ENCODE measurements at regions not wholly inside any gene's neighbourhood (a gene's known extent, or its start where the extent isn't known, plus 50 kb on each side); places are given as distances from the start of the nearest gene placed in this dataset.

- no peaks in the 10 kb centered on the region for H3K36me3 Mint-ChIP-seq
- TF ChIP-seq CTCF (conservative IDR thresholded peaks at IDR 0.05) = peak; percentile 82
- H3K9me3 Mint-ChIP-seq = peaks cover 8% of the 10 kb centered on the region
- no peaks in the 10 kb centered on the region for H3K27me3 Mint-ChIP-seq
- H3K4me1 Mint-ChIP-seq (ENCODE audit: unreplicated experiment) = no peaks in the 10 kb centered on the region
- no peak overlapping the region for H3K27ac Mint-ChIP-seq
- no peak overlapping the region for H3K4me3 Mint-ChIP-seq
- no peak for DNase-seq (ENCODE audit: extremely low spot score, unreplicated experiment)
These were observed 466.5 kb downstream of the METTL4 start for GRCh38 chr18:2104620-2105462.

DNA sequence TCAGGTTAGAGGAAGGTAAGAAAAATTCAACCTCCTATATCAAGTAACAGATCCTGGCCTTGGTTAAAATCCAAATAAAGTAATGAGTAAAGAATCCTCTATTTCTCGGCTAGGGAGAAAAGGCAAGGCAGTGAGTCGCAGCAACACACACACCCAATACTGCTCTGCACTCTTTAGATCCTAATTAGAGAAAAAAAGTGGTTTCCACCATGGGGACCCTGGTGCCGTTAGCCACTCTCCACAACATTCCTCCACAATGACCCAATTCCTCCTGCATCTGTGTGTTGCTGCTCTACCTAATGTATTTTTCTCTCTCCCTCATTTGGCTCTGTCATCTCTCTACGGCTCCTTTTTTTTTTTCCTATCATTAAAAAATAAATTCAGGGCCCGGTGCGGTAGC, 462.7 kb downstream of the METTL4 start:
- Mint-ChIP-seq H3K9me3 (no peaks in the 10 kb centered on the region), H3K27me3 (peaks cover 4% of the 10 kb centered on the region), H3K27ac (no peak overlapping the region), H3K4me1 (ENCODE audit: unreplicated experiment) (no peaks in the 10 kb centered on the region), H3K4me3 (no peak overlapping the region), H3K36me3 (no peaks in the 10 kb centered on the region)
- no peak for TF ChIP-seq CTCF (conservative IDR thresholded peaks at IDR 0.05)
- DNase-seq (ENCODE audit: extremely low spot score, unreplicated experiment) = no peak

GRCh38 chr18:2111456-2111855, 459.8 kb downstream of the METTL4 start:
- peak overlapping the region; percentile 15 for H3K27ac Mint-ChIP-seq
- no peak overlapping the region for H3K4me3 Mint-ChIP-seq
- no peaks in the 10 kb centered on the region for H3K4me1 Mint-ChIP-seq (ENCODE audit: unreplicated experiment)
- TF ChIP-seq CTCF (conservative IDR thresholded peaks at IDR 0.05) = no peak
- no peaks in the 10 kb centered on the region for H3K9me3 Mint-ChIP-seq
- no peak for DNase-seq (ENCODE audit: extremely low spot score, unreplicated experiment)
- H3K27me3 Mint-ChIP-seq = peaks cover 4% of the 10 kb centered on the region
- no peaks in the 10 kb centered on the region for H3K36me3 Mint-ChIP-seq

DNA sequence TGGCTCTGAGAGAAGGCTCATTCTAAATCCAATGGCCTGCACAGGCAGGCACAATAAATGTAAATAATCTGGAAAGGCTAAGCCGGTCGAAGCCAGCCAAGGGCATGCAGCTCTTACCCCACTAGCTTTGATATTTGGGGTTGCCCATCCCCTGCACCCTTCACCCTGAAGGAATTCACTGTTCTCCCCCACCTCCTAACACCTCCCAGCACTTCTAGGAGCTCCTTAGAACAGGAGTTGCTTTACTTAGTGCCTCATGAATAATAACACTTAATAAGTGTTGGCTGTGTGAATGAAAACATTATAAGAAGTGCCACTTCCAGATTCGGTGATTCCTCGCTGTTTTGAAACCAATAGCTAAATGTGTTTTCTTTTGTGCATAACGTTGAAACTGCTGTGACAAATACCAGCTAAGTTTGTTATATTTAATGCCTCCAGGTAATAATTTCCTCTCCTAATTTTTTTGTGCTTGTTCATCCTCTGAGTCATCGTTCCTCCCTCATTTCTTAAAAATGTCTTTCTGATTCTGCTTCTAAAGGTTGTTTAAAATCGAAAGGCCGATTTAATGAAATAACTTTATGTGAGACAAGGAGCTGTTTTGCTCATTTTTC, 458.8 kb downstream of the METTL4 start:
- H3K27me3 Mint-ChIP-seq = peaks cover 4% of the 10 kb centered on the region
- no peaks in the 10 kb centered on the region for H3K4me1 Mint-ChIP-seq (ENCODE audit: unreplicated experiment)
- TF ChIP-seq CTCF (conservative IDR thresholded peaks at IDR 0.05) = no peak
- DNase-seq (ENCODE audit: extremely low spot score, unreplicated experiment) = no peak
- no peak overlapping the region for H3K4me3 Mint-ChIP-seq
- no peak overlapping the region for H3K27ac Mint-ChIP-seq
- H3K36me3 Mint-ChIP-seq = no peaks in the 10 kb centered on the region
- no peaks in the 10 kb centered on the region for H3K9me3 Mint-ChIP-seq

- H3K4me3 Mint-ChIP-seq = no peak overlapping the region
These were observed 457.0 kb downstream of the METTL4 start for GRCh38 chr18:2114289-2114688.

More at GRCh38 chr18:2114289-2114688, 457.0 kb downstream of the METTL4 start:
- Mint-ChIP-seq H3K9me3 (no peaks in the 10 kb centered on the region), H3K4me1 (ENCODE audit: unreplicated experiment) (no peaks in the 10 kb centered on the region), H3K27me3 (peaks cover 4% of the 10 kb centered on the region), H3K36me3 (no peaks in the 10 kb centered on the region), H3K27ac (no peak overlapping the region)
- TF ChIP-seq CTCF (conservative IDR thresholded peaks at IDR 0.05) = no peak
- DNase-seq (ENCODE audit: extremely low spot score, unreplicated experiment) = no peak
